Thyroid gland (tissue), 4 donors: ENCODE measurements at regions not wholly inside any gene's neighbourhood (a gene's known extent, or its start where the extent isn't known, plus 50 kb on each side); places are given as distances from the start of the nearest gene placed in this dataset.

Source experiments
- POLR2A ChIP-seq, 2 donors: fragments of 450-650 bp; IDR thresholded peaks; one replicate each; pipeline ENCODE4 v1.6.1; 2017; ENCODE audit warnings: antibody characterized with exemption in 2 of 2, mild to moderate bottlenecking in 2 of 2, moderate library complexity in 1 of 2
- TF ChIP-seq, protein P1 (sequence below), 6 experiments: fragments of 200-600 bp in 3 of 6; fragments of 450-650 bp in 3 of 6; sonication (generic) in 3 of 6; IDR thresholded peaks; one replicate each; pipeline ENCODE4 v1.5.1; 2016 to 2019; ENCODE audit warnings: antibody characterized with exemption in 6 of 6, mild to moderate bottlenecking in 2 of 6, inconsistent platforms in 1 of 6, moderate library complexity in 1 of 6

GRCh38 chr2:217030081-217030480 is 170.2 kb upstream of the TNP1 start:
- TF ChIP-seq, protein P1, sequence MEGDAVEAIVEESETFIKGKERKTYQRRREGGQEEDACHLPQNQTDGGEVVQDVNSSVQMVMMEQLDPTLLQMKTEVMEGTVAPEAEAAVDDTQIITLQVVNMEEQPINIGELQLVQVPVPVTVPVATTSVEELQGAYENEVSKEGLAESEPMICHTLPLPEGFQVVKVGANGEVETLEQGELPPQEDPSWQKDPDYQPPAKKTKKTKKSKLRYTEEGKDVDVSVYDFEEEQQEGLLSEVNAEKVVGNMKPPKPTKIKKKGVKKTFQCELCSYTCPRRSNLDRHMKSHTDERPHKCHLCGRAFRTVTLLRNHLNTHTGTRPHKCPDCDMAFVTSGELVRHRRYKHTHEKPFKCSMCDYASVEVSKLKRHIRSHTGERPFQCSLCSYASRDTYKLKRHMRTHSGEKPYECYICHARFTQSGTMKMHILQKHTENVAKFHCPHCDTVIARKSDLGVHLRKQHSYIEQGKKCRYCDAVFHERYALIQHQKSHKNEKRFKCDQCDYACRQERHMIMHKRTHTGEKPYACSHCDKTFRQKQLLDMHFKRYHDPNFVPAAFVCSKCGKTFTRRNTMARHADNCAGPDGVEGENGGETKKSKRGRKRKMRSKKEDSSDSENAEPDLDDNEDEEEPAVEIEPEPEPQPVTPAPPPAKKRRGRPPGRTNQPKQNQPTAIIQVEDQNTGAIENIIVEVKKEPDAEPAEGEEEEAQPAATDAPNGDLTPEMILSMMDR (IDR thresholded peaks at IDR 0.05), result no peak
- TF ChIP-seq POLR2A (IDR thresholded peaks at IDR 0.05), result no peak
